A549 (cell line): ENCODE measurements at regions not wholly inside any gene's neighbourhood (a gene's known extent, or its start where the extent isn't known, plus 50 kb on each side); places are given as distances from the start of the nearest gene placed in this dataset.

Experiments used
- ATAC-seq, 2 experiments: fragments of 200-7000 bp in 1 of 2; fragments of >200 bp in 1 of 2; cut with Nextera tagmentation in 1 of 2; cut with Tn5 transposase in 1 of 2; 3 replicates each; pipeline versions ENCODE4 v1.8.0 to v1.9.1; 2018 to 2020; ENCODE audit warnings: mild to moderate bottlenecking in 1 of 2, moderate library complexity in 1 of 2
- CTCF ChIA-PET: fragments of 300-600 bp; sonication (Branson Sonifier 250); formaldehyde crosslinking; extraction: SDS; loops from one replicate; lab custom pipeline; 2021; ENCODE audit warnings: antibody characterized with exemption, inconsistent platforms; lab: Yijun Ruan, JAX
- POLR2A ChIA-PET: fragments of 350-600 bp; formaldehyde crosslinking; extraction: SDS; loops from one replicate; lab custom pipeline; 2021; ENCODE audit warnings: antibody characterized with exemption, inconsistent platforms; lab: Yijun Ruan, JAX
- DNase-seq, 2 experiments: peaks; one replicate each; pipeline versions ENCODE4 v3.0.0 to v3.0.0-alpha.2; 2011 to 2016; ENCODE audit warnings: low read depth in 1 of 2, low spot score in 1 of 2
- FAIRE-seq: peaks from 2 replicates; lab custom pipeline; 2011; peaks lifted over from hg19 to GRCh38; lab: Jason Lieb, UNC
- H3K27ac ChIP-seq, 2 experiments: fragments of >200 bp; sonication (Bioruptor Twin); formaldehyde crosslinking; 3 replicates each; pipeline ENCODE4 v1.5.1; 2016 to 2017
- H3K4me1 ChIP-seq: fragments of >200 bp; sonication (Bioruptor Twin); formaldehyde crosslinking; 3 replicates; pipeline ENCODE4 v1.6.1; 2016
- H3K4me2 ChIP-seq: fragments of >200 bp; sonication (Bioruptor Twin); formaldehyde crosslinking; 3 replicates; pipeline ENCODE4 v1.6.1; 2016
- H3K4me3 ChIP-seq: fragments of >200 bp; sonication (Bioruptor Twin); formaldehyde crosslinking; 3 replicates; pipeline ENCODE4 v1.5.1; 2016
- H3K9me3 ChIP-seq: fragments of >200 bp; sonication (Bioruptor Twin); formaldehyde crosslinking; 3 replicates; pipeline ENCODE4 v1.6.1; 2016
- BHLHE40 ChIP-seq: IDR thresholded peaks from 2 replicates; pipeline ENCODE4 v1.6.1; 2012; ENCODE audit warnings: low read depth, low read length, inconsistent platforms
- CBX2 ChIP-seq: fragments of 200-600 bp; sonication (generic); IDR thresholded peaks from 2 replicates; pipeline ENCODE4 v1.6.1; 2016; ENCODE audit warnings: low read depth, mild to moderate bottlenecking, borderline replicate concordance
- CEBPB ChIP-seq, 2 experiments: fragments of >200 bp in 1 of 2; sonication (Bioruptor Twin) in 1 of 2; formaldehyde crosslinking in 1 of 2; IDR thresholded peaks; 2 replicates each; pipeline ENCODE4 v1.6.1; 2012 to 2016
- CHD2 ChIP-seq: fragments of 150-350 bp; IDR thresholded peaks from 2 replicates; pipeline ENCODE4 v1.6.1; 2014; ENCODE audit warnings: low read length; ENCODE audit not compliant: partially characterized antibody
- EP300 ChIP-seq, 2 experiments: fragments of >200 bp; sonication (Bioruptor Twin); formaldehyde crosslinking; IDR thresholded peaks; 2 replicates in 1 of 2; 3 replicates in 1 of 2; pipeline ENCODE4 v1.6.1; 2016 to 2017
- ESRRA ChIP-seq: fragments of 150-350 bp; IDR thresholded peaks from 2 replicates; pipeline ENCODE4 v1.6.1; 2014; ENCODE audit warnings: mild to moderate bottlenecking, low read length, borderline replicate concordance
- FOSL2 ChIP-seq, 2 experiments: fragments of 450-650 bp in 1 of 2; fragments of >200 bp in 1 of 2; sonication (Bioruptor Twin) in 1 of 2; formaldehyde crosslinking; IDR thresholded peaks; 2 replicates each; pipeline versions ENCODE4 v1.5.0 to v1.6.1; 2016 to 2020; ENCODE audit warnings: mild to moderate bottlenecking in 1 of 2, moderate library complexity in 1 of 2
- FOXS1 ChIP-seq: fragments of 250-450 bp; sonication (Bioruptor Pico); IDR thresholded peaks from 2 replicates; pipeline ENCODE4 v1.5.0; 2020; ENCODE audit warnings: mild to moderate bottlenecking, moderate library complexity
- HEYL ChIP-seq: fragments of 250-450 bp; sonication (Bioruptor Pico); IDR thresholded peaks from 2 replicates; pipeline ENCODE4 v1.8.0; 2021; ENCODE audit warnings: mild to moderate bottlenecking, moderate library complexity
- JUN ChIP-seq, 2 experiments: fragments of >200 bp; sonication (Bioruptor Twin); formaldehyde crosslinking; IDR thresholded peaks; 2 replicates in 1 of 2; 3 replicates in 1 of 2; pipeline ENCODE4 v1.6.1; 2016 to 2017
- KDM5A ChIP-seq: fragments of 200-600 bp; sonication (generic); IDR thresholded peaks from 2 replicates; pipeline ENCODE4 v1.6.1; 2016; ENCODE audit warnings: antibody characterized with exemption, mild to moderate bottlenecking
- MAZ ChIP-seq: fragments of 150-350 bp; IDR thresholded peaks from 2 replicates; pipeline ENCODE4 v1.6.1; 2014; ENCODE audit warnings: antibody characterized with exemption, low read depth, low read length, borderline replicate concordance
- MYC ChIP-seq: IDR thresholded peaks from 2 replicates; pipeline ENCODE4 v1.6.1; 2012; ENCODE audit warnings: mild to moderate bottlenecking, inconsistent platforms, low read length, improper control_type of control experiment, borderline replicate concordance
- NPAS2 ChIP-seq: fragments of 250-450 bp; sonication (Bioruptor Pico); IDR thresholded peaks from 2 replicates; pipeline ENCODE4 v1.8.0; 2022; ENCODE audit warnings: mild to moderate bottlenecking, moderate library complexity, borderline replicate concordance
- NR3C1 ChIP-seq: fragments of >200 bp; sonication (Bioruptor Twin); formaldehyde crosslinking; IDR thresholded peaks from 3 replicates; pipeline ENCODE4 v1.6.1; 2017
- RFX5 ChIP-seq: fragments of 450-650 bp; IDR thresholded peaks from 2 replicates; pipeline ENCODE4 v1.7.1; 2014; ENCODE audit warnings: antibody characterized with exemption, mild to moderate bottlenecking, moderate library complexity
- RNF2 ChIP-seq: fragments of 200-600 bp; sonication (generic); IDR thresholded peaks from 2 replicates; pipeline ENCODE4 v1.6.1; 2016; ENCODE audit warnings: low read depth, mild to moderate bottlenecking, antibody characterized with exemption, moderate library complexity, borderline replicate concordance
- SREBF2 ChIP-seq: fragments of 450-650 bp; IDR thresholded peaks from 2 replicates; pipeline ENCODE4 v1.6.1; 2014; ENCODE audit warnings: mild to moderate bottlenecking, moderate library complexity
- TFCP2L1 ChIP-seq: fragments of 250-450 bp; sonication (Bioruptor Pico); IDR thresholded peaks from 2 replicates; pipeline ENCODE4 v1.5.0; 2021; ENCODE audit warnings: mild to moderate bottlenecking
- ZC3H11A ChIP-seq: fragments of 450-650 bp; IDR thresholded peaks from 2 replicates; pipeline ENCODE4 v1.6.1; 2014; ENCODE audit warnings: antibody characterized with exemption, mild to moderate bottlenecking
- ZSCAN20 ChIP-seq: fragments of 250-450 bp; sonication (Bioruptor Pico); IDR thresholded peaks from 2 replicates; pipeline ENCODE4 v1.8.0; 2022; ENCODE audit warnings: mild to moderate bottlenecking, moderate library complexity
- WGBS: methylation state at CpG from one replicate; pipeline ENCODE4 v1.1.6; 2017; ENCODE audit errors: missing lambda C conversion rate; 5-methylcytosine and 5-hydroxymethylcytosine counted together
- TF ChIP-seq, protein P1 (sequence below): IDR thresholded peaks from 2 replicates; pipeline ENCODE4 v1.6.1; 2012
- TF ChIP-seq, protein P2 (sequence below): IDR thresholded peaks from 2 replicates; pipeline ENCODE4 v1.6.1; 2012
- TF ChIP-seq, protein P3 (sequence below): fragments of >200 bp; sonication (Bioruptor Twin); formaldehyde crosslinking; IDR thresholded peaks from 2 replicates; pipeline ENCODE4 v1.6.1; 2016
- TF ChIP-seq, protein P4 (sequence below): IDR thresholded peaks from 2 replicates; pipeline ENCODE4 v1.6.1; 2012; ENCODE audit warnings: low read depth, borderline replicate concordance
- TF ChIP-seq, protein P5 (sequence below): fragments of 150-350 bp; IDR thresholded peaks from 2 replicates; pipeline ENCODE4 v1.6.1; 2014; ENCODE audit warnings: low read depth, mild to moderate bottlenecking, low read length
- TF ChIP-seq, protein P6 (sequence below): fragments of >200 bp; sonication (Bioruptor Twin); formaldehyde crosslinking; IDR thresholded peaks from 3 replicates; pipeline ENCODE4 v1.6.1; 2016

- H3K27ac ChIP-seq, result peak overlapping the region in 1 of 2 experiments; percentile 34; a peak in 1 of 6 replicates
- H3K4me2 ChIP-seq, result no peak overlapping the region
- no peaks in the 10 kb centered on the region for H3K9me3 ChIP-seq
- DNase-seq (no peak), FAIRE-seq (no peak), ATAC-seq (no peak)
- POLR2A ChIA-PET, result no interaction called here
- H3K4me3 ChIP-seq, result no peak overlapping the region
- TF ChIP-seq, protein P1, sequence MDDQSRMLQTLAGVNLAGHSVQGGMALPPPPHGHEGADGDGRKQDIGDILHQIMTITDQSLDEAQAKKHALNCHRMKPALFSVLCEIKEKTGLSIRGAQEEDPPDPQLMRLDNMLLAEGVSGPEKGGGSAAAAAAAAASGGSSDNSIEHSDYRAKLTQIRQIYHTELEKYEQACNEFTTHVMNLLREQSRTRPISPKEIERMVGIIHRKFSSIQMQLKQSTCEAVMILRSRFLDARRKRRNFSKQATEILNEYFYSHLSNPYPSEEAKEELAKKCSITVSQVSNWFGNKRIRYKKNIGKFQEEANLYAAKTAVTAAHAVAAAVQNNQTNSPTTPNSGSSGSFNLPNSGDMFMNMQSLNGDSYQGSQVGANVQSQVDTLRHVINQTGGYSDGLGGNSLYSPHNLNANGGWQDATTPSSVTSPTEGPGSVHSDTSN, result no peak
- no peak for TF ChIP-seq ZC3H11A
- no peak for TF ChIP-seq NPAS2 (CRISPR knock-in tag)
- no peak for TF ChIP-seq JUN (IDR thresholded peaks at IDR 0.05)
- no peak for TF ChIP-seq MAZ
- TF ChIP-seq KDM5A, result no peak
- TF ChIP-seq, protein P2, sequence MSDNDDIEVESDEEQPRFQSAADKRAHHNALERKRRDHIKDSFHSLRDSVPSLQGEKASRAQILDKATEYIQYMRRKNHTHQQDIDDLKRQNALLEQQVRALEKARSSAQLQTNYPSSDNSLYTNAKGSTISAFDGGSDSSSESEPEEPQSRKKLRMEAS, result no peak
- TF ChIP-seq, protein P3, sequence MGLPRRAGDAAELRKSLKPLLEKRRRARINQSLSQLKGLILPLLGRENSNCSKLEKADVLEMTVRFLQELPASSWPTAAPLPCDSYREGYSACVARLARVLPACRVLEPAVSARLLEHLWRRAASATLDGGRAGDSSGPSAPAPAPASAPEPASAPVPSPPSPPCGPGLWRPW, result no peak
- no peak for TF ChIP-seq CHD2
- TF ChIP-seq, protein P4, sequence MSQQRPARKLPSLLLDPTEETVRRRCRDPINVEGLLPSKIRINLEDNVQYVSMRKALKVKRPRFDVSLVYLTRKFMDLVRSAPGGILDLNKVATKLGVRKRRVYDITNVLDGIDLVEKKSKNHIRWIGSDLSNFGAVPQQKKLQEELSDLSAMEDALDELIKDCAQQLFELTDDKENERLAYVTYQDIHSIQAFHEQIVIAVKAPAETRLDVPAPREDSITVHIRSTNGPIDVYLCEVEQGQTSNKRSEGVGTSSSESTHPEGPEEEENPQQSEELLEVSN, result no peak
- TF ChIP-seq RNF2, result no peak
- no peak for TF ChIP-seq HEYL (CRISPR knock-in tag)
- no peak for TF ChIP-seq CBX2
- TF ChIP-seq, protein P5, sequence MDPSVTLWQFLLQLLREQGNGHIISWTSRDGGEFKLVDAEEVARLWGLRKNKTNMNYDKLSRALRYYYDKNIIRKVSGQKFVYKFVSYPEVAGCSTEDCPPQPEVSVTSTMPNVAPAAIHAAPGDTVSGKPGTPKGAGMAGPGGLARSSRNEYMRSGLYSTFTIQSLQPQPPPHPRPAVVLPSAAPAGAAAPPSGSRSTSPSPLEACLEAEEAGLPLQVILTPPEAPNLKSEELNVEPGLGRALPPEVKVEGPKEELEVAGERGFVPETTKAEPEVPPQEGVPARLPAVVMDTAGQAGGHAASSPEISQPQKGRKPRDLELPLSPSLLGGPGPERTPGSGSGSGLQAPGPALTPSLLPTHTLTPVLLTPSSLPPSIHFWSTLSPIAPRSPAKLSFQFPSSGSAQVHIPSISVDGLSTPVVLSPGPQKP, result no peak
- CTCF ChIA-PET, result interaction anchor here (0.6 to 1.6 kb wide), 3 partner anchors 8 to 270 kb away, joined by 3 read pairs; no protein-coding TSS in a partner anchor
- peaks cover 5% of the 10 kb centered on the region; the same call in 1 of the 3 replicates for H3K4me1 ChIP-seq
- WGBS, result 93% methylated on average over 9 of the region's 9 CpGs
These were observed 75.4 kb upstream of the ZNF217 start for GRCh38 chr20:53668992-53669391.

- POLR2A ChIA-PET, result no interaction called here
- FAIRE-seq (no peak), ATAC-seq (no peak), DNase-seq (no peak)
- Histone ChIP-seq H3K27ac (no peak overlapping the region), H3K4me2 (no peak overlapping the region), H3K4me3 (no peak overlapping the region), H3K9me3 (no peaks in the 10 kb centered on the region), H3K4me1 (peaks cover 7% of the 10 kb centered on the region; the same call in 2 of the 3 replicates)
- WGBS, result 100% methylated on average over 6 of the region's 6 CpGs
- CTCF ChIA-PET, result interaction anchor here (0.8 to 0.9 kb wide), 2 partner anchors 11 to 87 kb away, joined by 3 to 4 read pairs; no protein-coding TSS in a partner anchor
- no peak for TF ChIP-seq TFCP2L1 (CRISPR knock-in tag)
- TF ChIP-seq SREBF2, result no peak
- TF ChIP-seq, protein P4, result no peak
- no peak for TF ChIP-seq ZSCAN20 (CRISPR knock-in tag)
- no peak for TF ChIP-seq EP300 (IDR thresholded peaks at IDR 0.05)
- TF ChIP-seq JUN (IDR thresholded peaks at IDR 0.05), result no peak
These were observed 72.5 kb upstream of the ZNF217 start for GRCh38 chr20:53666144-53666543.

- TF ChIP-seq, protein P6, sequence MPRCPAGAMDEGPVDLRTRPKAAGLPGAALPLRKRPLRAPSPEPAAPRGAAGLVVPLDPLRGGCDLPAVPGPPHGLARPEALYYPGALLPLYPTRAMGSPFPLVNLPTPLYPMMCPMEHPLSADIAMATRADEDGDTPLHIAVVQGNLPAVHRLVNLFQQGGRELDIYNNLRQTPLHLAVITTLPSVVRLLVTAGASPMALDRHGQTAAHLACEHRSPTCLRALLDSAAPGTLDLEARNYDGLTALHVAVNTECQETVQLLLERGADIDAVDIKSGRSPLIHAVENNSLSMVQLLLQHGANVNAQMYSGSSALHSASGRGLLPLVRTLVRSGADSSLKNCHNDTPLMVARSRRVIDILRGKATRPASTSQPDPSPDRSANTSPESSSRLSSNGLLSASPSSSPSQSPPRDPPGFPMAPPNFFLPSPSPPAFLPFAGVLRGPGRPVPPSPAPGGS, result no peak
- TF ChIP-seq MYC (no peak), RFX5 (no peak), ESRRA (no peak), CEBPB (IDR thresholded peaks at IDR 0.05) (no peak), FOXS1 (CRISPR knock-in tag) (no peak), NR3C1 (no peak), RNF2 (no peak), FOSL2 (IDR thresholded peaks at IDR 0.05) (no peak), FOSL2 (CRISPR knock-in tag; IDR thresholded peaks at IDR 0.05) (no peak), BHLHE40 (no peak), ZSCAN20 (CRISPR knock-in tag) (no peak), HEYL (CRISPR knock-in tag) (no peak)
- TF ChIP-seq, protein P5, result no peak
- POLR2A ChIA-PET, result interaction anchor here (1.2 kb wide), 1 partner anchor 21 kb away, joined by 3 read pairs; no protein-coding TSS in a partner anchor
- H3K4me2 ChIP-seq, result no peak overlapping the region
- no peak for FAIRE-seq
- DNase-seq, result no peak
- CTCF ChIA-PET, result no interaction called here
- H3K27ac ChIP-seq, result 0 out of 6 replicates have a peak overlapping the region, but pooled peaks of 1 of the 2 experiments have one; percentile 27
- H3K9me3 ChIP-seq, result no peaks in the 10 kb centered on the region
- no peak overlapping the region for H3K4me3 ChIP-seq
- H3K4me1 ChIP-seq, result peaks cover 18% of the 10 kb centered on the region
- no peak for ATAC-seq
- WGBS, result 74% methylated on average over 4 of the region's 4 CpGs
These were observed 70.5 kb upstream of the ZNF217 start for GRCh38 chr20:53664121-53664520.
